Endothelial cell of umbilical vein (primary cell): ENCODE measurements at regions not wholly inside any gene's neighbourhood (a gene's known extent, or its start where the extent isn't known, plus 50 kb on each side); places are given as distances from the start of the nearest gene placed in this dataset.

Source experiments
- EZH2 ChIP-seq: IDR thresholded peaks from 2 replicates; pipeline ENCODE4 v1.6.1; 2012; ENCODE audit warnings: borderline replicate concordance, low read depth, mild to moderate bottlenecking, moderate library complexity, low read length, inconsistent platforms; ENCODE audit not compliant: severe bottlenecking
- GATA2 ChIP-seq: IDR thresholded peaks from 2 replicates; pipeline ENCODE4 v1.7.0; 2011; ENCODE audit warnings: low read depth, mild to moderate bottlenecking, moderate library complexity, mixed read lengths, low read length; ENCODE audit not compliant: insufficient read length, insufficient read depth
- JUN ChIP-seq: IDR thresholded peaks from 2 replicates; pipeline ENCODE4 v1.6.1; 2011; ENCODE audit warnings: borderline replicate concordance, low read depth; ENCODE audit not compliant: insufficient read length, insufficient read depth
- MYC ChIP-seq: IDR thresholded peaks from one replicate; pipeline ENCODE4 v1.6.1; 2011; ENCODE audit warnings: mild to moderate bottlenecking, low read depth, low read length
- POLR2A ChIP-seq: IDR thresholded peaks from 2 replicates; pipeline ENCODE4 v1.6.1; 2012; ENCODE audit warnings: low read depth, mild to moderate bottlenecking, control low read depth, low read length
- POLR2AphosphoS5 ChIP-seq: IDR thresholded peaks from 2 replicates; pipeline ENCODE4 v1.6.1; 2012; ENCODE audit warnings: low read depth, mild to moderate bottlenecking, control low read depth, low read length, moderate library complexity; ENCODE audit not compliant: insufficient read depth
- TF ChIP-seq, protein P1 (sequence below), 2 donors: IDR thresholded peaks; 1 replicate in 1 of 2; 2 replicates in 1 of 2; pipeline ENCODE4 v1.5.1; 2011; ENCODE audit warnings: low read length in 2 of 2, mild to moderate bottlenecking in 2 of 2, moderate library complexity in 2 of 2, control low read depth in 1 of 2, inconsistent platforms in 1 of 2, low read depth in 1 of 2; ENCODE audit not compliant: insufficient read depth in 1 of 2; ENCODE audit errors: extremely low read depth in 1 of 2
- TF ChIP-seq, protein P2 (sequence below): IDR thresholded peaks from 2 replicates; pipeline ENCODE4 v1.6.1; 2011; ENCODE audit not compliant: insufficient read depth, insufficient read length

DNA sequence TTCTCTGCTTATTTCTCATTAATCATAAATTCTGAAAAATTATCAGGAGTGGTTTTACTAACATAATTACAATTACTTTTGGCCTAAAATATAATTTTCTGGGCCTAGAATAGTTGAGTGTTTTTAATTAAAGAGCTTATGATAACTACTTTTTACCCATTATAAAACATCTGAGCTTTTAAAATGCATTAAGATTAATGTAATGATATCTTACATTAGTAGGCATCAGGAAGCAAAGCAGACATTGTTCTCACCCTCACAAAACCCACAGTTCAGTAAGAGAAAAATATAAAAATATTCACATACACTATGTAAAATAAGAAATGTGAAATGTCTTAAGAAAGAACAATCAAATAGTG, 443.7 kb upstream of the SEMA3A start:
- TF ChIP-seq, protein P1, sequence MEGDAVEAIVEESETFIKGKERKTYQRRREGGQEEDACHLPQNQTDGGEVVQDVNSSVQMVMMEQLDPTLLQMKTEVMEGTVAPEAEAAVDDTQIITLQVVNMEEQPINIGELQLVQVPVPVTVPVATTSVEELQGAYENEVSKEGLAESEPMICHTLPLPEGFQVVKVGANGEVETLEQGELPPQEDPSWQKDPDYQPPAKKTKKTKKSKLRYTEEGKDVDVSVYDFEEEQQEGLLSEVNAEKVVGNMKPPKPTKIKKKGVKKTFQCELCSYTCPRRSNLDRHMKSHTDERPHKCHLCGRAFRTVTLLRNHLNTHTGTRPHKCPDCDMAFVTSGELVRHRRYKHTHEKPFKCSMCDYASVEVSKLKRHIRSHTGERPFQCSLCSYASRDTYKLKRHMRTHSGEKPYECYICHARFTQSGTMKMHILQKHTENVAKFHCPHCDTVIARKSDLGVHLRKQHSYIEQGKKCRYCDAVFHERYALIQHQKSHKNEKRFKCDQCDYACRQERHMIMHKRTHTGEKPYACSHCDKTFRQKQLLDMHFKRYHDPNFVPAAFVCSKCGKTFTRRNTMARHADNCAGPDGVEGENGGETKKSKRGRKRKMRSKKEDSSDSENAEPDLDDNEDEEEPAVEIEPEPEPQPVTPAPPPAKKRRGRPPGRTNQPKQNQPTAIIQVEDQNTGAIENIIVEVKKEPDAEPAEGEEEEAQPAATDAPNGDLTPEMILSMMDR (IDR thresholded peaks at IDR 0.05; ENCODE audit: extremely low read depth in 1 of 2, insufficient read depth in 1 of 2, low read depth in 1 of 2, low read length in 2 of 2) = no peak
- TF ChIP-seq POLR2A = no peak
- TF ChIP-seq EZH2 = no peak
- TF ChIP-seq POLR2AphosphoS5 = no peak
- TF ChIP-seq GATA2 = no peak
- TF ChIP-seq JUN = no peak
- TF ChIP-seq, protein P2, sequence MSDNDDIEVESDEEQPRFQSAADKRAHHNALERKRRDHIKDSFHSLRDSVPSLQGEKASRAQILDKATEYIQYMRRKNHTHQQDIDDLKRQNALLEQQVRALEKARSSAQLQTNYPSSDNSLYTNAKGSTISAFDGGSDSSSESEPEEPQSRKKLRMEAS = no peak
- TF ChIP-seq MYC = no peak
